ENCODE measurements at regions not wholly inside any gene's neighbourhood (a gene's known extent, or its start where the extent isn't known, plus 50 kb on each side); places are given as distances from the start of the nearest gene placed in this dataset.
A peak's percentile ranks its signal among the peaks of the same experiment; 100 is the strongest.

GRCh38 chr9:19925674-19926503, 137.1 kb upstream of the SLC24A2 start:
- TF ChIP-seq, protein P1, sequence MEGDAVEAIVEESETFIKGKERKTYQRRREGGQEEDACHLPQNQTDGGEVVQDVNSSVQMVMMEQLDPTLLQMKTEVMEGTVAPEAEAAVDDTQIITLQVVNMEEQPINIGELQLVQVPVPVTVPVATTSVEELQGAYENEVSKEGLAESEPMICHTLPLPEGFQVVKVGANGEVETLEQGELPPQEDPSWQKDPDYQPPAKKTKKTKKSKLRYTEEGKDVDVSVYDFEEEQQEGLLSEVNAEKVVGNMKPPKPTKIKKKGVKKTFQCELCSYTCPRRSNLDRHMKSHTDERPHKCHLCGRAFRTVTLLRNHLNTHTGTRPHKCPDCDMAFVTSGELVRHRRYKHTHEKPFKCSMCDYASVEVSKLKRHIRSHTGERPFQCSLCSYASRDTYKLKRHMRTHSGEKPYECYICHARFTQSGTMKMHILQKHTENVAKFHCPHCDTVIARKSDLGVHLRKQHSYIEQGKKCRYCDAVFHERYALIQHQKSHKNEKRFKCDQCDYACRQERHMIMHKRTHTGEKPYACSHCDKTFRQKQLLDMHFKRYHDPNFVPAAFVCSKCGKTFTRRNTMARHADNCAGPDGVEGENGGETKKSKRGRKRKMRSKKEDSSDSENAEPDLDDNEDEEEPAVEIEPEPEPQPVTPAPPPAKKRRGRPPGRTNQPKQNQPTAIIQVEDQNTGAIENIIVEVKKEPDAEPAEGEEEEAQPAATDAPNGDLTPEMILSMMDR (conservative IDR thresholded peaks at IDR 0.05), result peak; percentile 96
- no peak for TF ChIP-seq ZFX (IDR thresholded peaks at IDR 0.05)

Measured in C4-2B (cell line).